ENCODE measurements at regions not wholly inside any gene's neighbourhood (a gene's known extent, or its start where the extent isn't known, plus 50 kb on each side); places are given as distances from the start of the nearest gene placed in this dataset.
A peak's percentile ranks its signal among the peaks of the same experiment; 100 is the strongest.

- Histone ChIP-seq H3K9me3 (ENCODE audit: control insufficient read depth, low read length) (no peaks in the 10 kb centered on the region), H3K36me3 (ENCODE audit: control insufficient read depth, insufficient read depth, low read length) (no peaks in the 10 kb centered on the region), H2AFZ (no peak overlapping the region), H3K27ac (no peak overlapping the region), H3K9ac (no peak overlapping the region), H3K4me3 (ENCODE audit: low read depth, low read length) (no peak overlapping the region), H3K4me1 (no peaks in the 10 kb centered on the region), H3K79me2 (no peaks in the 10 kb centered on the region), H3K27me3 (ENCODE audit: control insufficient read depth, insufficient read depth, low read length) (no peaks in the 10 kb centered on the region), H3K4me2 (ENCODE audit: low read length) (no peak overlapping the region)
- no peak for TF ChIP-seq CTCF (IDR thresholded peaks at IDR 0.05)
These were observed 102.0 kb upstream of the TBL1XR1 start for GRCh38 chr3:177299250-177299649.

- no peak overlapping the region for H3K4me3 ChIP-seq (ENCODE audit: low read depth, low read length)
- no peak overlapping the region for H3K4me2 ChIP-seq (ENCODE audit: low read length)
- no peaks in the 10 kb centered on the region for H3K36me3 ChIP-seq (ENCODE audit: control insufficient read depth, insufficient read depth, low read length)
- no peak for TF ChIP-seq CTCF (IDR thresholded peaks at IDR 0.05)
- H3K9ac ChIP-seq, result no peak overlapping the region
- H3K27ac ChIP-seq, result no peak overlapping the region
- no peaks in the 10 kb centered on the region for H3K27me3 ChIP-seq (ENCODE audit: control insufficient read depth, insufficient read depth, low read length)
- peak overlapping the region; percentile 14 for H2AFZ ChIP-seq
- H3K4me1 ChIP-seq, result no peaks in the 10 kb centered on the region
- H3K9me3 ChIP-seq (ENCODE audit: control insufficient read depth, low read length), result no peaks in the 10 kb centered on the region
- no peaks in the 10 kb centered on the region for H3K79me2 ChIP-seq
These were observed 103.0 kb upstream of the TBL1XR1 start for GRCh38 chr3:177300039-177300833.

GRCh38 chr3:177300842-177301241, 103.6 kb upstream of the TBL1XR1 start:
- no peak overlapping the region for H3K4me2 ChIP-seq (ENCODE audit: low read length)
- H3K79me2 ChIP-seq, result no peaks in the 10 kb centered on the region
- H3K36me3 ChIP-seq (ENCODE audit: control insufficient read depth, insufficient read depth, low read length), result no peaks in the 10 kb centered on the region
- no peak overlapping the region for H3K27ac ChIP-seq
- H3K4me1 ChIP-seq, result no peaks in the 10 kb centered on the region
- no peak overlapping the region for H2AFZ ChIP-seq
- no peak for TF ChIP-seq CTCF (IDR thresholded peaks at IDR 0.05)
- no peaks in the 10 kb centered on the region for H3K9me3 ChIP-seq (ENCODE audit: control insufficient read depth, low read length)
- no peak overlapping the region for H3K4me3 ChIP-seq (ENCODE audit: low read depth, low read length)
- no peaks in the 10 kb centered on the region for H3K27me3 ChIP-seq (ENCODE audit: control insufficient read depth, insufficient read depth, low read length)
- no peak overlapping the region for H3K9ac ChIP-seq

- Histone ChIP-seq H2AFZ (no peak overlapping the region), H3K4me2 (ENCODE audit: low read length) (no peak overlapping the region), H3K4me3 (ENCODE audit: low read depth, low read length) (no peak overlapping the region), H3K27me3 (ENCODE audit: control insufficient read depth, insufficient read depth, low read length) (no peaks in the 10 kb centered on the region), H3K36me3 (ENCODE audit: control insufficient read depth, insufficient read depth, low read length) (no peaks in the 10 kb centered on the region), H3K9ac (no peak overlapping the region), H3K27ac (no peak overlapping the region), H3K9me3 (ENCODE audit: control insufficient read depth, low read length) (no peaks in the 10 kb centered on the region), H3K79me2 (no peaks in the 10 kb centered on the region), H3K4me1 (no peaks in the 10 kb centered on the region)
- TF ChIP-seq CTCF (IDR thresholded peaks at IDR 0.05), result no peak
These were observed 109.0 kb upstream of the TBL1XR1 start for GRCh38 chr3:177306252-177306651.

GRCh38 chr3:177307391-177307790, 110.1 kb upstream of the TBL1XR1 start:
- H3K36me3 ChIP-seq (ENCODE audit: control insufficient read depth, insufficient read depth, low read length), result no peaks in the 10 kb centered on the region
- TF ChIP-seq CTCF (IDR thresholded peaks at IDR 0.05), result no peak
- H3K9ac ChIP-seq, result no peak overlapping the region
- H3K4me3 ChIP-seq (ENCODE audit: low read depth, low read length), result no peak overlapping the region
- no peaks in the 10 kb centered on the region for H3K27me3 ChIP-seq (ENCODE audit: control insufficient read depth, insufficient read depth, low read length)
- H3K4me1 ChIP-seq, result no peaks in the 10 kb centered on the region
- H3K4me2 ChIP-seq (ENCODE audit: low read length), result no peak overlapping the region
- H3K27ac ChIP-seq, result no peak overlapping the region
- no peak overlapping the region for H2AFZ ChIP-seq
- H3K79me2 ChIP-seq, result no peaks in the 10 kb centered on the region
- H3K9me3 ChIP-seq (ENCODE audit: control insufficient read depth, low read length), result no peaks in the 10 kb centered on the region
